ENCODE measurements at regions not wholly inside any gene's neighbourhood (a gene's known extent, or its start where the extent isn't known, plus 50 kb on each side); places are given as distances from the start of the nearest gene placed in this dataset.

DNA sequence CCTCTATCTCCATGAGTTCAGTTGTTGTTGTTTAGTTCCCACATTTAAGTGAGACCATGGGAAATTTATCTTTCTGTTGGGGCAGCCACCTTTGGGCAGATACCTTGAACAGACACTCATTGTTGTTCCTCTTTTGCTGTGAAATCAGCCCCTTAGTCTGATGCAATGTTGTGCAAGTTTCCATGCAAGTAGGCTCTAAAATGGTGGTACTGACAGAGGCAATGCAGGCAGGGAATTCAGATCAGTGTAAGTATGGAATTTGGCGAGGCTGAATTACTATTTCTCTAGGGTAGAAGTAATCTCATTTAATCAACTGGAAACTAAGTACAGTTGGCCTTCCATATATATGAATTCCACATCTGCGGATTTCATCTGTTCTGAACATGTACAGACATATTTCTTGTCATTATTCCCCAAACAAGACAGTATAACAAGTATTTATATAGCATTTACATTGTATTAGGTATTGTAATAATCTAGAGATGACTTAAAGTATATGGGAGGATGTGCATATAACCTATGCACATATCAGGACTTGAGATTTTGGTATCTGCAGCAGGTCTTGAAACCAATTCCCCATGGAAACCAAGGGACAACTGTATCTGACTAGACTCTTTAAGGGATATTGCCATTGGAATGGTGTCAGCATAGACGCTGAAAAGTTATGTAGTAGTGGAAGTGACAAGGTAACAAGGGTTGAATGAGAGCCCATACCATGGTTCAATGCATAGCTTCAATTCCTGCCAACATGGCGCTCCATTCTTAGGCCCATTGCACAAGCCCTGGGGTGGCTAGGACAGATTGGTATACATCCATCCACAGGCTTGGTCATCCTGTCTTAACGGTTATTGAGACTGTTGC lies 281.5 kb upstream of the HTR2A start:
- no peaks in the 10 kb centered on the region for H3K27me3 ChIP-seq (ENCODE audit: control insufficient read depth in 3 of 3, insufficient read depth in 3 of 3, low read depth in 1 of 3, low read length in 3 of 3)
- H2AK5ac ChIP-seq (ENCODE audit: low read depth, low read length), result no peak overlapping the region
- no peak overlapping the region for H3K4me3 ChIP-seq (ENCODE audit: low read length in 2 of 2)
- no peaks in the 10 kb centered on the region for H3K9me3 ChIP-seq (replicated peaks in 1 of 2; ENCODE audit: control insufficient read depth in 2 of 2, insufficient read depth in 1 of 2, low read depth in 1 of 2, low read length in 2 of 2)
- DNase-seq (ENCODE audit: low spot score), result no peak
- no peak overlapping the region for H3K4ac ChIP-seq (ENCODE audit: low read length)
- no peak overlapping the region for H4K8ac ChIP-seq (ENCODE audit: low read depth, low read length)
- H3K14ac ChIP-seq (ENCODE audit: low read length), result no peak overlapping the region
- H2BK5ac ChIP-seq (ENCODE audit: low read length), result no peak overlapping the region
- no peaks in the 10 kb centered on the region for H3K79me1 ChIP-seq (ENCODE audit: low read depth, low read length)
- H3K36me3 ChIP-seq (replicated peaks in 1 of 2; ENCODE audit: control insufficient read depth in 2 of 2, insufficient read depth in 2 of 2, low read length in 2 of 2), result no peaks in the 10 kb centered on the region
- no peak overlapping the region for H3K27ac ChIP-seq (replicated peaks; ENCODE audit: low read length)
- H4K91ac ChIP-seq (ENCODE audit: low read depth, low read length, poor library complexity), result no peak overlapping the region
- no CpG with 5 or more reads among the region's 5 CpGs for WGBS, 2 donors (ENCODE audit: extremely low coverage in 2 of 2, insufficient read length in 2 of 2, insufficient replicate concordance in 1 of 2)
- H2BK12ac ChIP-seq (ENCODE audit: low read length), result no peak overlapping the region
- H3K18ac ChIP-seq (ENCODE audit: low read length), result no peak overlapping the region
- no peak overlapping the region for H2BK120ac ChIP-seq (ENCODE audit: low read depth, low read length)
- H2AFZ ChIP-seq (ENCODE audit: low read length), result no peak overlapping the region
- H3K4me2 ChIP-seq (ENCODE audit: insufficient read depth, low read length, poor library complexity, severe bottlenecking), result no peak overlapping the region
- no peak overlapping the region for H3K23ac ChIP-seq (ENCODE audit: low read depth, low read length, poor library complexity)
- no peaks in the 10 kb centered on the region for H3K4me1 ChIP-seq (ENCODE audit: control insufficient read depth in 2 of 2, insufficient read depth in 1 of 2, low read depth in 1 of 2, low read length in 2 of 2)
- H2BK15ac ChIP-seq (ENCODE audit: low read length), result no peak overlapping the region
- H3K9ac ChIP-seq (ENCODE audit: low read depth, low read length, poor library complexity), result no peak overlapping the region

DNA sequence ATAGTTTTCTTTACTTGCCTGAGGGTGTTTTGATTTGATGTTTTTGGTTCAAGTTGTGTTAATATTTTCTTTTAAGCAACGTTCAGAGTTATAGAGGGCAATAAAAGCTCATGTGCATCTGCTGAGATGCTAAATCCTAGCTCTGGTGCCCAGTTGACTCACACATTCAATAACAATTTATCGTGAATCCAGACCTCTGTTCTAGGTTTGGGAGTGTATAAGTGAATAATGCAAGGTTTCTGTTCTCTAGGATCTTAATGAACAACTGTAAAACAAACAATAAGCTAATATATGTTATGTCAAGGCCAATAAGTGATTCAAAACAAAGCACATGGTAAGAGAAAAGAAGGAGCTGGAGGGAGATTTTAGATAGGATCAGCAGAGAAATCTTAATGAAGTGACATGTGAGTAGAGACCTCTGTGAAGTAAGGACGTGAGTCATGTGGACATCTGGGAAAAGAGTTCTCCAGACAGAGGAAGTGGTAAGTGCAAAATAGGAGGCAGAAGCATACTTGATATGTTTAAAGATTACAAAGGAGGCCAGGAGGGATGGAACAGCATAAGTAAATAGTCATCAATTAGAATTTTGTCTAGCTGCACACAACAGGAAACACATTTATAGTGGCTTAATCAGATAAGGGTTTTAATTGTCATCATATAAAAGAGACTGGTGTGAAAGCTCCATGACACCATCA lies 278.5 kb upstream of the HTR2A start:
- Histone ChIP-seq H3K18ac (ENCODE audit: low read length) (no peak overlapping the region), H4K8ac (ENCODE audit: low read depth, low read length) (no peak overlapping the region), H2AFZ (ENCODE audit: low read length) (no peak overlapping the region), H3K14ac (ENCODE audit: low read length) (no peak overlapping the region), H3K9ac (ENCODE audit: low read depth, low read length, poor library complexity) (no peak overlapping the region), H2BK120ac (ENCODE audit: low read depth, low read length) (no peak overlapping the region), H3K23ac (ENCODE audit: low read depth, low read length, poor library complexity) (no peak overlapping the region), H2BK5ac (ENCODE audit: low read length) (no peak overlapping the region), H3K36me3 (replicated peaks in 1 of 2; ENCODE audit: control insufficient read depth in 2 of 2, insufficient read depth in 2 of 2, low read length in 2 of 2) (no peaks in the 10 kb centered on the region), H3K4me3 (ENCODE audit: low read length in 2 of 2) (no peak overlapping the region), H3K4me2 (ENCODE audit: insufficient read depth, low read length, poor library complexity, severe bottlenecking) (no peak overlapping the region), H3K79me1 (ENCODE audit: low read depth, low read length) (no peaks in the 10 kb centered on the region), H3K4me1 (ENCODE audit: control insufficient read depth in 2 of 2, insufficient read depth in 1 of 2, low read depth in 1 of 2, low read length in 2 of 2) (no peaks in the 10 kb centered on the region), H3K27ac (replicated peaks; ENCODE audit: low read length) (no peak overlapping the region), H3K4ac (ENCODE audit: low read length) (no peak overlapping the region), H3K27me3 (ENCODE audit: control insufficient read depth in 3 of 3, insufficient read depth in 3 of 3, low read depth in 1 of 3, low read length in 3 of 3) (no peaks in the 10 kb centered on the region), H2BK12ac (ENCODE audit: low read length) (no peak overlapping the region), H4K91ac (ENCODE audit: low read depth, low read length, poor library complexity) (no peak overlapping the region), H3K9me3 (replicated peaks in 1 of 2; ENCODE audit: control insufficient read depth in 2 of 2, insufficient read depth in 1 of 2, low read depth in 1 of 2, low read length in 2 of 2) (no peaks in the 10 kb centered on the region), H2BK15ac (ENCODE audit: low read length) (no peak overlapping the region), H2AK5ac (ENCODE audit: low read depth, low read length) (no peak overlapping the region)
- DNase-seq (ENCODE audit: low spot score), result no peak
- no CpG with 5 or more reads among the region's 3 CpGs for WGBS, 2 donors (ENCODE audit: extremely low coverage in 2 of 2, insufficient read length in 2 of 2, insufficient replicate concordance in 1 of 2)

DNA sequence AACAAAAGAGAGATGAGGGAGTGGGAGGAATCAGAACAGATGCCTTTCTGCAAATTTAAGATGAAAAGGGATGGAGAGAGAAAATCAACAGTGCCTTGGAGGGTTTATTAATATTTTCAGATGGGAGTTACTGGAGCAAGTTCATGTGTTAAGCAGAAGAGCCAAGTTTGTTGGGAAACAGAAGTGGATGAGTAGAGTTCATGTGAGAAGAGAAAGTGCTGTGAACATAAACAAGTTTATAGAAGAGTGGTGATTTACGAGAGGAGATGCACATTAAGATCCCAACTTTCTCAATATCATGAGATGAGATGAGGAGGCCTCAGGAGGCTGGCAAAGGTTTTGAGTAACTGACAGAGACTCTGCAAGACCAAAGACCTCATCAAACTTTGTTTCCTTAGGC lies 274.1 kb upstream of the HTR2A start:
- H3K14ac ChIP-seq (ENCODE audit: low read length), result no peak overlapping the region
- H3K18ac ChIP-seq (ENCODE audit: low read length), result no peak overlapping the region
- H2AK5ac ChIP-seq (ENCODE audit: low read depth, low read length), result no peak overlapping the region
- DNase-seq (ENCODE audit: low spot score), result no peak
- no peak overlapping the region for H2BK15ac ChIP-seq (ENCODE audit: low read length)
- no peak overlapping the region for H2BK12ac ChIP-seq (ENCODE audit: low read length)
- no CpG with 5 or more reads among the region's 1 CpG for WGBS, 2 donors (ENCODE audit: extremely low coverage in 2 of 2, insufficient read length in 2 of 2, insufficient replicate concordance in 1 of 2)
- H3K27ac ChIP-seq (replicated peaks; ENCODE audit: low read length), result no peak overlapping the region
- H3K4ac ChIP-seq (ENCODE audit: low read length), result no peak overlapping the region
- no peaks in the 10 kb centered on the region for H3K27me3 ChIP-seq (ENCODE audit: control insufficient read depth in 3 of 3, insufficient read depth in 3 of 3, low read depth in 1 of 3, low read length in 3 of 3)
- H3K79me1 ChIP-seq (ENCODE audit: low read depth, low read length), result no peaks in the 10 kb centered on the region
- no peak overlapping the region for H2BK120ac ChIP-seq (ENCODE audit: low read depth, low read length)
- H4K91ac ChIP-seq (ENCODE audit: low read depth, low read length, poor library complexity), result no peak overlapping the region
- H3K4me2 ChIP-seq (ENCODE audit: insufficient read depth, low read length, poor library complexity, severe bottlenecking), result no peak overlapping the region
- no peak overlapping the region for H4K8ac ChIP-seq (ENCODE audit: low read depth, low read length)
- no peaks in the 10 kb centered on the region for H3K36me3 ChIP-seq (replicated peaks in 1 of 2; ENCODE audit: control insufficient read depth in 2 of 2, insufficient read depth in 2 of 2, low read length in 2 of 2)
- H3K4me1 ChIP-seq (ENCODE audit: control insufficient read depth in 2 of 2, insufficient read depth in 1 of 2, low read depth in 1 of 2, low read length in 2 of 2), result no peaks in the 10 kb centered on the region
- no peak overlapping the region for H2BK5ac ChIP-seq (ENCODE audit: low read length)
- H3K9ac ChIP-seq (ENCODE audit: low read depth, low read length, poor library complexity), result no peak overlapping the region
- no peak overlapping the region for H3K4me3 ChIP-seq (ENCODE audit: low read length in 2 of 2)
- no peak overlapping the region for H2AFZ ChIP-seq (ENCODE audit: low read length)
- H3K9me3 ChIP-seq (replicated peaks in 1 of 2; ENCODE audit: control insufficient read depth in 2 of 2, insufficient read depth in 1 of 2, low read depth in 1 of 2, low read length in 2 of 2), result no peaks in the 10 kb centered on the region
- H3K23ac ChIP-seq (ENCODE audit: low read depth, low read length, poor library complexity), result no peak overlapping the region

DNA sequence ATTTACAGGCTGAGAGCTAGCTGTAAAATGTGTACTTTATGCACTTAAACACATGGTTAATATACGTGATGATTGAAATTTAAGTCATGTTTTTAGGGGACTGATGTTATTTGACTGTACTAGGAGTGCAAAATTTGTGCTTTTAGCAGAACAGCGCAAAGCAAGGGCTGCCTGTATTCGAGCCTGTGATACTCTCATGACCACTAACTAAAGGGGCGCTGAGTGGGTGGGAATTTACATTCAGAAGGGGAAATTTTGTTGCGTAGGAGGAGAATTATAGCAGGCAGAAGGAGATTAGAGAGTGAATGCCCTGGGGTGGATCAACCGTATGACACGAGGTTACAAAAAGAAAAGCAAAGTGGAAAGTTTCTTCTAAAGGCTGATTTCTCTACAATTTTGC lies 271.8 kb upstream of the HTR2A start:
- Histone ChIP-seq H2BK5ac (ENCODE audit: low read length) (no peak overlapping the region), H2AK5ac (ENCODE audit: low read depth, low read length) (no peak overlapping the region), H3K4ac (ENCODE audit: low read length) (no peak overlapping the region), H2BK15ac (ENCODE audit: low read length) (no peak overlapping the region), H2BK12ac (ENCODE audit: low read length) (no peak overlapping the region), H3K23ac (ENCODE audit: low read depth, low read length, poor library complexity) (no peak overlapping the region), H4K91ac (ENCODE audit: low read depth, low read length, poor library complexity) (no peak overlapping the region), H3K18ac (ENCODE audit: low read length) (no peak overlapping the region), H4K8ac (ENCODE audit: low read depth, low read length) (no peak overlapping the region), H3K4me1 (ENCODE audit: control insufficient read depth in 2 of 2, insufficient read depth in 1 of 2, low read depth in 1 of 2, low read length in 2 of 2) (no peaks in the 10 kb centered on the region), H3K27me3 (ENCODE audit: control insufficient read depth in 3 of 3, insufficient read depth in 3 of 3, low read depth in 1 of 3, low read length in 3 of 3) (no peaks in the 10 kb centered on the region), H3K4me3 (ENCODE audit: low read length in 2 of 2) (no peak overlapping the region), H3K4me2 (ENCODE audit: insufficient read depth, low read length, poor library complexity, severe bottlenecking) (no peak overlapping the region), H3K27ac (replicated peaks; ENCODE audit: low read length) (no peak overlapping the region), H3K9me3 (replicated peaks in 1 of 2; ENCODE audit: control insufficient read depth in 2 of 2, insufficient read depth in 1 of 2, low read depth in 1 of 2, low read length in 2 of 2) (no peaks in the 10 kb centered on the region), H2AFZ (ENCODE audit: low read length) (no peak overlapping the region), H3K14ac (ENCODE audit: low read length) (no peak overlapping the region), H3K9ac (ENCODE audit: low read depth, low read length, poor library complexity) (no peak overlapping the region), H3K36me3 (replicated peaks in 1 of 2; ENCODE audit: control insufficient read depth in 2 of 2, insufficient read depth in 2 of 2, low read length in 2 of 2) (no peaks in the 10 kb centered on the region), H2BK120ac (ENCODE audit: low read depth, low read length) (no peak overlapping the region), H3K79me1 (ENCODE audit: low read depth, low read length) (no peaks in the 10 kb centered on the region)
- DNase-seq (ENCODE audit: low spot score), result no peak
- WGBS, 2 donors (ENCODE audit: extremely low coverage in 2 of 2, insufficient read length in 2 of 2, insufficient replicate concordance in 1 of 2), result 100% methylated on average over 1 of the region's 7 CpGs; no CpG with 5 or more reads in 1 of the 2 donors
